ENCODE measurements at regions not wholly inside any gene's neighbourhood (a gene's known extent, or its start where the extent isn't known, plus 50 kb on each side); places are given as distances from the start of the nearest gene placed in this dataset.

DNA sequence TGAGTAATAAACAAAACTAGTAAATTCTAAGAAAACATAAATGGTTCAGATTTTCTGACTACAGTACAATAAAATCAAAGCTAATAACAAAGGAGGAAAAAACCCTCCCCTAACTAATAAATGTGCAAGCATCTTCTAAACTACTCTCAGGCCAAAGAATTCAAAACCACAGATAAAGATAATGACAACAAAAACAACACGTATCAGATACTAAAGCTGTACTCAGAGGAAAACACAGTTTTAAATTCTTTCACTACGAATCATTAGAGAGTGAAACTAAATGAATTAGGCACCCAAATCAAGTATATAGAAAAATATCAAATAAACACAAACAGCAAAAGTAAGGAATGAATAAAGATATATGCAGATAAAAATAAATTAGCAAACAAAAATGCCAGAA is 200.9 kb downstream of the TEX36 start:
- H3K4me3 ChIP-seq (ENCODE audit: low read length), result no peak overlapping the region
- DNase-seq (ENCODE audit: low read depth), result no peak
- TF ChIP-seq, protein P1, sequence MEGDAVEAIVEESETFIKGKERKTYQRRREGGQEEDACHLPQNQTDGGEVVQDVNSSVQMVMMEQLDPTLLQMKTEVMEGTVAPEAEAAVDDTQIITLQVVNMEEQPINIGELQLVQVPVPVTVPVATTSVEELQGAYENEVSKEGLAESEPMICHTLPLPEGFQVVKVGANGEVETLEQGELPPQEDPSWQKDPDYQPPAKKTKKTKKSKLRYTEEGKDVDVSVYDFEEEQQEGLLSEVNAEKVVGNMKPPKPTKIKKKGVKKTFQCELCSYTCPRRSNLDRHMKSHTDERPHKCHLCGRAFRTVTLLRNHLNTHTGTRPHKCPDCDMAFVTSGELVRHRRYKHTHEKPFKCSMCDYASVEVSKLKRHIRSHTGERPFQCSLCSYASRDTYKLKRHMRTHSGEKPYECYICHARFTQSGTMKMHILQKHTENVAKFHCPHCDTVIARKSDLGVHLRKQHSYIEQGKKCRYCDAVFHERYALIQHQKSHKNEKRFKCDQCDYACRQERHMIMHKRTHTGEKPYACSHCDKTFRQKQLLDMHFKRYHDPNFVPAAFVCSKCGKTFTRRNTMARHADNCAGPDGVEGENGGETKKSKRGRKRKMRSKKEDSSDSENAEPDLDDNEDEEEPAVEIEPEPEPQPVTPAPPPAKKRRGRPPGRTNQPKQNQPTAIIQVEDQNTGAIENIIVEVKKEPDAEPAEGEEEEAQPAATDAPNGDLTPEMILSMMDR (conservative IDR thresholded peaks at IDR 0.05; ENCODE audit: low read depth, low read length), result no peak

DNA sequence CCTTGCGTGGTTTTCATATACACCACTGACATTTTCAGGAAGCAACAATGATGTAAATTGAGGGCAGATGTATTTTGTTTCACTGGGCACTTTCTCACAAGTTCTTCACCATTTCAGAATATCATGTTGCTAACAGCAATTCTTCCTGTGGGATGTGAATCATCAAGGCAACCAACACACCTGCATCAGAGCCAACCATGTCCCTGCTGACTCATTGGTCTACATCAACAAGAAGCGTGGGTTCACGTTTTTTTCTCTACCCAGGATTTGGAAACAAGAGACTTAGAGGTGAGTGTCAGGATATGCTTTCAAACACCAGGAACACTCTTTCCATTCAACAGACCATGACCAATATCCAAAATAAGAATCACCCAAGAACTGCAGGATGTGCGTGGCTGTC is 203.9 kb downstream of the TEX36 start:
- H3K4me3 ChIP-seq (ENCODE audit: low read length), result no peak overlapping the region
- TF ChIP-seq, protein P1 (conservative IDR thresholded peaks at IDR 0.05; ENCODE audit: low read depth, low read length), result no peak
- DNase-seq (ENCODE audit: low read depth), result no peak

DNA sequence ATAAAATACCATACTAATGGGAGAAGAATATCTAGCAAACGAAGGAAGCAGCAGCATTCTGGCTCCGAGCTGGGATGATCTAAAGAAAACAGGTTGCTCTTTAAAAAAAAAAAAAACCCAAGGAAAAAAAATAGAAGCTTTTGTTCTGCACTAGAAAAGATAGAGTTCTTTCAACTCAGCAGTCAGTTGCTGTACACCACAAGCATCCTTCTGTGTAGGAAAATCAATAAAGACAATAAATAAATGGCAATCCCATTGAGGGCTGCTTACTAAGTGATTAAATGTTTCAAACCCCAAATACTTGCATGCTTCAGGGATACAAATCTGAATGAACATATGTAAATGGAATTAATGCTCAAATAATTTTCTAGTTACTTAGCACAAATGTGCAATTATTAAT is 207.1 kb downstream of the TEX36 start:
- TF ChIP-seq, protein P1 (conservative IDR thresholded peaks at IDR 0.05; ENCODE audit: low read depth, low read length), result no peak
- H3K4me3 ChIP-seq (ENCODE audit: low read length), result no peak overlapping the region
- DNase-seq (ENCODE audit: low read depth), result no peak

DNA sequence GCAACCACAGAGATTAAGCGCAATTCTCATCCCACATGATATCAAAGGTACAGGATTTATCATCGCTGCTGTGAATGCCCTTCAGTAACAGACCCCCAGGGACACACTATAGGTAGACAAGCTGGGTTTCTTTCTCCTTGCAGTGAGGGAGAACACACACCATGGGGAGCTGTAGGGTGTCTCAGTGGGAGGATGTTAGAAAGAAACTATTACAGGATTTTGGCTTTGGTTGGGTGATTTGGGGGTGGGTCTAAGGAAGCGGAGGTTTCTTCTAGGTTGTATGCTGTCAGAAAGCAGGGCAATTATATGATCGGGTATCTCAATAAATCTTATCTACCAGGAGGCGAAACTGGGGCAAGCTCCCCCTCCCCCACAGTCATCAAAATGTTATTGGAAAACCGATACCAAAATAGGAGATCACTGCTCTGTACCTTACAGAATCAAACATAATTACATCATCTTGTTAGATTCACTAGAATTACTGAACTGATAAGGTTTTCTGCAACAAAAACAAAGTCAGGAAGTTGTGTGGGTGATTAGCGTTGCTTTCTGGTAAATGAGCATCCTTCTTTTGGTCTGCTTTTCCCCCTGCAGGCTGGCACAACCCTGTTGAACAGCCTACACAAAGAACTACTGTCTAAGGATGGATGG is 209.7 kb downstream of the TEX36 start:
- DNase-seq (ENCODE audit: low read depth), result no peak
- no peak overlapping the region for H3K4me3 ChIP-seq (ENCODE audit: low read length)

DNA sequence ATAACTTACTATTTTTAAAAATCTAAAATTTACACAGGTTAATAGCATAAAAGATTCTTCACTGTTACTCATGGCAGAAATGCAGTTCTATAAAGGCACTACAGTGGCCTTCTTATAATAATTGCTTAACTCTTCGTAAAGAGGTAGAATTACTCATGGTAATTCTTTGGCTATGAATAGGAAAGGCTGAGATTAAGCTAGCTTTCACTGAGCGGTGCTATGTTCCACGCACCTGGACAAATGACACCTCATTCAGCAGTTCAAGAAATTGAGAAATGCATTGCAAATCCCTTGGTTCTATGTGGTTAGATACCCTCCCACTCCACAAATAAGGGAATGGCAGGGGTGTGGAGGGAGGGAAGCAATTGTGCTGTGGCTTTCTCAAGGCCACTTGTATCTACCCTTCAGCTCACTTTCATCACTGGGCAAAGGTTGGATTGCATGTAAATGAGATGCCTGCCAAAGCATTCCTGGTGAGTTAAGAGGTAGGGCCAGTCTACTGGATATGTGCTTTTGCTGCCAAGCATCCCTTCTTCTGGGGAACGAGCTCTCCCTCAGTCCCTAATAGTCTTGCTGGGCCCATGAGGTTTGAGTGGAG is 210.9 kb downstream of the TEX36 start:
- TF ChIP-seq, protein P1 (conservative IDR thresholded peaks at IDR 0.05; ENCODE audit: low read depth, low read length), result no peak
- no peak overlapping the region for H3K4me3 ChIP-seq (ENCODE audit: low read length)
- no peak for DNase-seq (ENCODE audit: low read depth)

More for the DNA sequence above, 209.7 kb downstream of the TEX36 start:
- TF ChIP-seq, protein P1 (conservative IDR thresholded peaks at IDR 0.05; ENCODE audit: low read depth, low read length), result no peak

DNA sequence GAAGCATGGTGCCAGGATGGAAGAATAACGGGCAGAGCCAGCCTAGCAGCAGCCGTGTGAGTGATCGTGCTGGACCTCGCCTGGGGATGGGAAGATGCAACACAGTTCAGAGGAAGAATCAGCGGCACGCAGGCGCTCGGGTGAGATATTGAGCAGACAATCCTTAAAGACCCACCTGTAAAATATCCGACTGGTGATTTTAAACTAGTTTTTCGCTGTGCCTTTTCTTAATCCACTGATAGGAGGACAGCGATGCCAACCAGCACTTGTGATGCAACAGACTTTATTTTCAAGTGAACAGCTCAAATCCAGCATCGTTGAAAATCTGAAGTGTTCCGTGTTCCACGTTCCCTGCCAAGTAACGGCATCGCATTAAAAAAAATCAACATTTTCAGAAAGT is 214.7 kb downstream of the TEX36 start:
- H3K4me3 ChIP-seq (ENCODE audit: low read length), result no peak overlapping the region
- DNase-seq (ENCODE audit: low read depth), result no peak
- TF ChIP-seq, protein P1 (conservative IDR thresholded peaks at IDR 0.05; ENCODE audit: low read depth, low read length), result no peak

DNA sequence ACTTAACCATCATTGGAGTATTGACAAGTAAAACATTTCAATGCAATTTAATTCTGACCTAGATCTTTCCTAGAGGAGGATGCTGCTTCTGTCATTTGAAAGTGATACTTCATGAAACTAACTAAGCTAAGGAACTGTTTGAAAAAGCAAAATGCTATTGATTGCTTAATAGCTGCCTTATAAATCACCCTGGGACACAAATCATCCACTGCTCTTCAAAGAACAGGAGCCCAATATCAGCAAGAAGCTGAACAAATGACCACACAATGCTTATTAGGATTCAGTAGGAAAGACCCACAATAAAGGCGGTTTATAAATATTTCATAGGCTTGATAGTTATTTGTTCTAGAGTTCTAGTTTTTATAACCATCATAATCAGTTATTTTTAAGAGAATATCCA is 216.3 kb downstream of the TEX36 start:
- TF ChIP-seq, protein P1 (conservative IDR thresholded peaks at IDR 0.05; ENCODE audit: low read depth, low read length), result no peak
- no peak for DNase-seq (ENCODE audit: low read depth)
- no peak overlapping the region for H3K4me3 ChIP-seq (ENCODE audit: low read length)
